Neural cell (in vitro differentiated cells): ENCODE measurements at regions not wholly inside any gene's neighbourhood (a gene's known extent, or its start where the extent isn't known, plus 50 kb on each side); places are given as distances from the start of the nearest gene placed in this dataset.

Experiments
- H2AFZ ChIP-seq: fragments of 200-600, 300-800 bp; sonication (generic), shearing (Covaris generic); 2 replicates; pipeline ENCODE4 v1.6.0; 2014; ENCODE audit warnings: low read depth, mild to moderate bottlenecking, antibody characterized with exemption, low read length, moderate library complexity
- H3F3A ChIP-seq: fragments of 200-600 bp; shearing (Covaris generic); 2 replicates; pipeline ENCODE4 v1.6.1; 2016; ENCODE audit warnings: mild to moderate bottlenecking, moderate library complexity, mixed read lengths, antibody characterized with exemption, low read length; ENCODE audit not compliant: insufficient read depth, poor library complexity, severe bottlenecking
- H3K27ac ChIP-seq: fragments of 200-600, 300-800 bp; sonication (generic), shearing (Covaris generic); 2 replicates; pipeline ENCODE4 v1.5.1; 2014; ENCODE audit warnings: mild to moderate bottlenecking, low read length, moderate library complexity
- H3K27me3 ChIP-seq: fragments of 300-800, 200-600 bp; sonication (generic), shearing (Covaris generic); 2 replicates; pipeline ENCODE4 v1.6.0; 2014; ENCODE audit warnings: mild to moderate bottlenecking, low read depth, low read length, moderate library complexity; ENCODE audit not compliant: insufficient read depth
- H3K36me3 ChIP-seq: fragments of 300-800, 200-600 bp; sonication (generic), shearing (Covaris generic); 2 replicates; pipeline ENCODE4 v1.5.1; 2014; ENCODE audit warnings: mild to moderate bottlenecking, antibody characterized with exemption, low read length, moderate library complexity; ENCODE audit not compliant: insufficient read depth
- H3K4me2 ChIP-seq: fragments of 300-800, 200-600 bp; sonication (generic), shearing (Covaris generic); 2 replicates; pipeline ENCODE4 v1.6.0; 2014; ENCODE audit warnings: mild to moderate bottlenecking, low read length
- H3K4me3 ChIP-seq: fragments of 300-800, 200-600 bp; sonication (generic), shearing (Covaris generic); 2 replicates; pipeline ENCODE4 v1.5.1; 2014; ENCODE audit warnings: mild to moderate bottlenecking, low read length, moderate library complexity
- H3K79me2 ChIP-seq: fragments of 200-600 bp; shearing (Covaris generic); replicated peaks from 2 replicates; pipeline ENCODE4 v1.6.0; 2014; ENCODE audit warnings: mild to moderate bottlenecking, low read length, moderate library complexity; ENCODE audit not compliant: insufficient read depth
- H3K9ac ChIP-seq: fragments of 300-800, 200-600 bp; sonication (generic), shearing (Covaris generic); 2 replicates; pipeline ENCODE4 v1.6.1; 2016; ENCODE audit warnings: mild to moderate bottlenecking, low read length, mixed read lengths
- H3K9me2 ChIP-seq: fragments of 200-600 bp; shearing (Covaris generic); 2 replicates; pipeline ENCODE4 v1.6.1; 2016; ENCODE audit warnings: mild to moderate bottlenecking, low read length, mixed read lengths; ENCODE audit not compliant: insufficient read depth
- H3K9me3 ChIP-seq: fragments of 200-600, 300-800 bp; sonication (generic), shearing (Covaris generic); 2 replicates; pipeline ENCODE4 v1.6.1; 2016; ENCODE audit warnings: mild to moderate bottlenecking, mixed run types, low read length, moderate library complexity, mixed read lengths
- H4K20me1 ChIP-seq: fragments of 200-600 bp; shearing (Covaris generic); 2 replicates; pipeline ENCODE4 v1.6.1; 2016; ENCODE audit warnings: mild to moderate bottlenecking, mixed run types; ENCODE audit not compliant: insufficient read depth
- CTCF ChIP-seq: fragments of 450-650 bp; IDR thresholded peaks from 2 replicates; pipeline ENCODE4 v1.5.1; 2014; ENCODE audit warnings: antibody characterized with exemption, mild to moderate bottlenecking, moderate library complexity; ENCODE audit not compliant: poor library complexity, severe bottlenecking
- EP300 ChIP-seq: fragments of 450-650 bp; conservative IDR thresholded peaks from 2 replicates; pipeline ENCODE4 v1.6.1; 2014; ENCODE audit warnings: antibody characterized with exemption, mild to moderate bottlenecking, moderate library complexity; ENCODE audit not compliant: poor library complexity, severe bottlenecking
- EZH2 ChIP-seq: fragments of 200-600, 300-800 bp; shearing (Covaris generic), sonication (generic); IDR thresholded peaks from 2 replicates; pipeline ENCODE4 v1.6.1; 2014; ENCODE audit warnings: antibody characterized with exemption, low read length, borderline replicate concordance, mild to moderate bottlenecking; ENCODE audit not compliant: insufficient read depth, poor library complexity, severe bottlenecking
- MXI1 ChIP-seq: fragments of 450-650 bp; conservative IDR thresholded peaks from 2 replicates; pipeline ENCODE4 v1.6.1; 2014; ENCODE audit warnings: antibody characterized with exemption, mild to moderate bottlenecking; ENCODE audit not compliant: poor library complexity, severe bottlenecking
- POLR2AphosphoS5 ChIP-seq: IDR thresholded peaks from 2 replicates; pipeline ENCODE4 v1.6.1; 2012
- RAD21 ChIP-seq: fragments of 450-650 bp; conservative IDR thresholded peaks from 2 replicates; pipeline ENCODE4 v1.6.1; 2014; ENCODE audit warnings: antibody characterized with exemption, mild to moderate bottlenecking, moderate library complexity
- REST ChIP-seq: IDR thresholded peaks from 2 replicates; pipeline ENCODE4 v1.6.1; 2012; ENCODE audit warnings: borderline replicate concordance
- SMC3 ChIP-seq: fragments of 450-650 bp; conservative IDR thresholded peaks from 2 replicates; pipeline ENCODE4 v1.6.1; 2014; ENCODE audit warnings: antibody characterized with exemption, mild to moderate bottlenecking, moderate library complexity; ENCODE audit not compliant: poor library complexity
- TAF1 ChIP-seq: IDR thresholded peaks from 2 replicates; pipeline ENCODE4 v1.6.1; 2012; ENCODE audit warnings: low read depth

- Histone ChIP-seq H3K4me2 (peak overlapping the region; percentile 24), H3K79me2 (no peaks in the 10 kb centered on the region), H3K27me3 (no peaks in the 10 kb centered on the region), H3K9ac (peak overlapping the region; percentile 3), H4K20me1 (no peaks in the 10 kb centered on the region), H3K9me2 (no peaks in the 10 kb centered on the region), H3K9me3 (no peaks in the 10 kb centered on the region), H3K36me3 (no peaks in the 10 kb centered on the region), H3K27ac (peak overlapping the region; percentile 65), H3K4me3 (peak overlapping the region; percentile 32), H2AFZ (no peak overlapping the region), H3F3A (no peaks in the 10 kb centered on the region)
- TF ChIP-seq EP300 (peak; percentile 52), POLR2AphosphoS5 (no peak)
Observed at GRCh38 chr14:38737686-38738407, 365.2 kb downstream of the SEC23A start.

GRCh38 chr14:38735005-38735404 lies 368.0 kb downstream of the SEC23A start:
- no peaks in the 10 kb centered on the region for H3K36me3 ChIP-seq
- no peak overlapping the region for H2AFZ ChIP-seq
- H3K4me3 ChIP-seq = no peak overlapping the region
- H3F3A ChIP-seq = no peaks in the 10 kb centered on the region
- no peaks in the 10 kb centered on the region for H4K20me1 ChIP-seq
- no peak overlapping the region for H3K27ac ChIP-seq
- H3K4me2 ChIP-seq = no peak overlapping the region
- H3K79me2 ChIP-seq = no peaks in the 10 kb centered on the region
- no peaks in the 10 kb centered on the region for H3K9me3 ChIP-seq
- H3K9me2 ChIP-seq = no peaks in the 10 kb centered on the region
- no peak for TF ChIP-seq MXI1
- TF ChIP-seq RAD21 = no peak
- TF ChIP-seq POLR2AphosphoS5 = no peak
- no peak for TF ChIP-seq TAF1
- TF ChIP-seq SMC3 = no peak
- TF ChIP-seq EP300 = no peak
- no peak for TF ChIP-seq CTCF
- TF ChIP-seq REST = no peak
- no peak for TF ChIP-seq EZH2
- no peaks in the 10 kb centered on the region for H3K27me3 ChIP-seq
- H3K9ac ChIP-seq = no peak overlapping the region
